ENCODE measurements at regions not wholly inside any gene's neighbourhood (a gene's known extent, or its start where the extent isn't known, plus 50 kb on each side); places are given as distances from the start of the nearest gene placed in this dataset.

DNA sequence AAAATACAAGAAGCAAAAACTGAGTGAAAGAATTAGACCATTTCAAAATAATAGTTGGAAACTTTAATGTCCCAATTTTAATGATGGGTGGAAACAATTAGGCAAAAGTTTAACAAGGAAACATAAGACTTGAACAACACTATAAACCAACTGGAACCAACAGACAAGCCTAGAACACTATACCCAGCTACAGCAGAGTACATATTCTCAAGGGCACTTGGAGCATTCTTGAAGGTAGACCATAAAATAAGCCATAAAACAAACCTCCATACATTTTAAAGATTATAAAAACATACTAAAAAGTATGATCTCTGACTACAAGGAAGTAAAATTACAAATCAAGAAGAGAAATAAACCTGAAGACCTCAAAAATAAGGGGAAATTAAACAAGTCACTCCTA is 616.7 kb downstream of the SUCLG1 start:
- H3K79me2 ChIP-seq (ENCODE audit: control insufficient read depth, insufficient read depth, low read length) = no peaks in the 10 kb centered on the region
- H3K36me3 ChIP-seq (ENCODE audit: control insufficient read depth, insufficient read depth, low read length) = no peaks in the 10 kb centered on the region
- H3K9me3 ChIP-seq (replicated peaks; ENCODE audit: control insufficient read depth, insufficient read depth, low read depth, low read length) = no peaks in the 10 kb centered on the region
- H3K27me3 ChIP-seq (ENCODE audit: control insufficient read depth in 2 of 2, insufficient read depth in 2 of 2, low read length in 2 of 2) = no peaks in the 10 kb centered on the region
- H3K4me3 ChIP-seq = no peak overlapping the region
- ATAC-seq = no peak
- no peak overlapping the region for H3K9ac ChIP-seq (ENCODE audit: insufficient read depth in 1 of 2, low read depth in 2 of 2, low read length in 2 of 2)
- no peak for FAIRE-seq
- intact Hi-C loops (cut with micrococcal nuclease) (no loop called here), in situ Hi-C loops (cut with MboI) (no loop called here)
- no peaks in the 10 kb centered on the region for H3K4me1 ChIP-seq (replicated peaks in 1 of 2; ENCODE audit: control insufficient read depth in 2 of 2, insufficient read depth in 2 of 2, low read length in 2 of 2)
- CTCF ChIA-PET (ENCODE audit: low intra/inter-chr PET ratio) = no interaction called here
- BruUV-seq (replicated peaks) = no TSS peak
- TF ChIP-seq ETV5 (CRISPR knock-in tag; IDR thresholded peaks at IDR 0.05; ENCODE audit: low read depth) (no peak), ARID1B (IDR thresholded peaks at IDR 0.05) (no peak), CREM (IDR thresholded peaks at IDR 0.05; ENCODE audit: low read depth) (no peak), ZNF785 (CRISPR knock-in tag; IDR thresholded peaks at IDR 0.05) (no peak), IFI16 (CRISPR knock-in tag; IDR thresholded peaks at IDR 0.05) (no peak), POLR3G (IDR thresholded peaks at IDR 0.05; ENCODE audit: extremely low read depth, insufficient read length, insufficient replicate concordance) (no peak), CHCHD3 (CRISPR knock-in tag; IDR thresholded peaks at IDR 0.05) (no peak), HDAC6 (IDR thresholded peaks at IDR 0.05; ENCODE audit: low read depth, low read length) (no peak), C11orf30 (IDR thresholded peaks at IDR 0.05; ENCODE audit: low read depth) (no peak), POLR3A (IDR thresholded peaks at IDR 0.05; ENCODE audit: borderline replicate concordance, extremely low read depth, insufficient read depth, insufficient read length) (no peak), MXD1 (CRISPR knock-in tag; IDR thresholded peaks at IDR 0.05; ENCODE audit: borderline replicate concordance, poor library complexity, severe bottlenecking) (no peak), ESRRB (CRISPR knock-in tag; IDR thresholded peaks at IDR 0.05; ENCODE audit: borderline replicate concordance) (no peak), RBM34 (IDR thresholded peaks at IDR 0.05; ENCODE audit: borderline replicate concordance, insufficient read depth, low read length) (no peak), SMC3 (conservative IDR thresholded peaks at IDR 0.05; ENCODE audit: insufficient read depth, low read depth, low read length) (no peak), ZNF24 (IDR thresholded peaks at IDR 0.05) (no peak), SRSF3 (IDR thresholded peaks at IDR 0.05; ENCODE audit: insufficient read depth, low read length) (no peak), TCFL5 (CRISPR knock-in tag; conservative IDR thresholded peaks at IDR 0.05) (no peak), HOXB6 (CRISPR knock-in tag; IDR thresholded peaks at IDR 0.05; ENCODE audit: borderline replicate concordance) (no peak)
- no peaks in the 10 kb centered on the region for H4K20me1 ChIP-seq (replicated peaks; ENCODE audit: control insufficient read depth, insufficient read depth, low read length)
- no peak overlapping the region for H2AFZ ChIP-seq (ENCODE audit: low read depth, low read length)
- no peaks in the 10 kb centered on the region for H3K9me1 ChIP-seq (ENCODE audit: control insufficient read depth, insufficient read depth, low read length)
- no peak for DNase-seq (ENCODE audit: extremely low read depth in 1 of 4, low spot score in 3 of 4)
- POLR2A ChIA-PET = no interaction called here
- H3K27ac ChIP-seq (ENCODE audit: extremely low read depth, low read depth, low read length) = no peak overlapping the region
- H3K4me2 ChIP-seq (ENCODE audit: insufficient read depth, low read length) = no peak overlapping the region
